AG04449 (cell line): ENCODE measurements at regions not wholly inside any gene's neighbourhood (a gene's known extent, or its start where the extent isn't known, plus 50 kb on each side); places are given as distances from the start of the nearest gene placed in this dataset.

ENCODE experiments used
- CTCF ChIA-PET: fragments of 350-600 bp; formaldehyde crosslinking; extraction: SDS; loops from one replicate; lab custom pipeline; 2021; ENCODE audit warnings: antibody characterized with exemption; lab: Yijun Ruan, JAX
- POLR2A ChIA-PET: fragments of 400-600, 350-600 bp; formaldehyde crosslinking; extraction: SDS; loops from one replicate; lab custom pipeline; 2020; ENCODE audit warnings: antibody characterized with exemption, inconsistent platforms; lab: Yijun Ruan, JAX
- DNase-seq: peaks from one replicate; pipeline ENCODE4 v3.0.0-alpha.2; 2010; ENCODE audit warnings: low read depth, low spot score
- H3K4me3 ChIP-seq: 2 replicates; pipeline ENCODE4 v1.5.1; 2011; ENCODE audit warnings: low read depth, mild to moderate bottlenecking, control low read depth, low read length
- TF ChIP-seq, protein P1 (sequence below): IDR thresholded peaks from one replicate; pipeline ENCODE4 v1.5.1; 2011; ENCODE audit warnings: mild to moderate bottlenecking, moderate library complexity, low read length, control low read depth, inconsistent platforms; ENCODE audit not compliant: insufficient read depth; ENCODE audit errors: missing control alignments

DNA sequence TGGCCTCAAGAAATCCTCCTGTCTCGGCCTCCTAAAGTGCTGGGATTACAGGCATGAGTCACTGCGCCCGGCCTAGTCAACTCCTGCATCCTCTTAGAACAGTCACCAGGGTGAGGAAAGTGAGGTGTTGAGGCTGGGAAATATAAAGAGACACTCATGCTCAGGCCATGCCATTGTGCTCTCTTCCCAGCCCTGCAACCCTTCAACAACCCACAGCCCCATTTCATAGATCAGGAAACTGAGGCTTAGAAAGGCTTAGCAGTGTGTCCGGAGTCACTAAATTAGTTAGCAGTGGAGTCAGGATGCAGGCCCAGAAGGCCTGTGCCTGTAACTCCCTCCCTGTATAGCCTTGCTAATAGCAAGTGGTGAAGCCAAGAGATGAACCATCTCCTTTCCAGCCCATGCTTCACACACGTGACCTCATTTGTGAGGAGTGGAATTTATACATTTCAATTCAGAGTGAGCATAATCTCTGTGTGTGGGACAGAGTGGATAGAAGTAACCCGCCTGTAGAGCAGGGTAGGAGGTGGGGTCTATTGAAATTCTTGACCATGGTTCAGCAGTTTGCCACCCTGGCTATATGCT, 51.7 kb upstream of the USP3 start:
- POLR2A ChIA-PET = no interaction called here
- TF ChIP-seq, protein P1, sequence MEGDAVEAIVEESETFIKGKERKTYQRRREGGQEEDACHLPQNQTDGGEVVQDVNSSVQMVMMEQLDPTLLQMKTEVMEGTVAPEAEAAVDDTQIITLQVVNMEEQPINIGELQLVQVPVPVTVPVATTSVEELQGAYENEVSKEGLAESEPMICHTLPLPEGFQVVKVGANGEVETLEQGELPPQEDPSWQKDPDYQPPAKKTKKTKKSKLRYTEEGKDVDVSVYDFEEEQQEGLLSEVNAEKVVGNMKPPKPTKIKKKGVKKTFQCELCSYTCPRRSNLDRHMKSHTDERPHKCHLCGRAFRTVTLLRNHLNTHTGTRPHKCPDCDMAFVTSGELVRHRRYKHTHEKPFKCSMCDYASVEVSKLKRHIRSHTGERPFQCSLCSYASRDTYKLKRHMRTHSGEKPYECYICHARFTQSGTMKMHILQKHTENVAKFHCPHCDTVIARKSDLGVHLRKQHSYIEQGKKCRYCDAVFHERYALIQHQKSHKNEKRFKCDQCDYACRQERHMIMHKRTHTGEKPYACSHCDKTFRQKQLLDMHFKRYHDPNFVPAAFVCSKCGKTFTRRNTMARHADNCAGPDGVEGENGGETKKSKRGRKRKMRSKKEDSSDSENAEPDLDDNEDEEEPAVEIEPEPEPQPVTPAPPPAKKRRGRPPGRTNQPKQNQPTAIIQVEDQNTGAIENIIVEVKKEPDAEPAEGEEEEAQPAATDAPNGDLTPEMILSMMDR = no peak
- DNase-seq = no peak
- no peak overlapping the region for H3K4me3 ChIP-seq
- CTCF ChIA-PET = interaction anchor here (0.6 to 1.3 kb wide), 3 partner anchors 10 to 15 kb away, joined by 3 to 4 read pairs (median 4); no protein-coding TSS in a partner anchor

DNA sequence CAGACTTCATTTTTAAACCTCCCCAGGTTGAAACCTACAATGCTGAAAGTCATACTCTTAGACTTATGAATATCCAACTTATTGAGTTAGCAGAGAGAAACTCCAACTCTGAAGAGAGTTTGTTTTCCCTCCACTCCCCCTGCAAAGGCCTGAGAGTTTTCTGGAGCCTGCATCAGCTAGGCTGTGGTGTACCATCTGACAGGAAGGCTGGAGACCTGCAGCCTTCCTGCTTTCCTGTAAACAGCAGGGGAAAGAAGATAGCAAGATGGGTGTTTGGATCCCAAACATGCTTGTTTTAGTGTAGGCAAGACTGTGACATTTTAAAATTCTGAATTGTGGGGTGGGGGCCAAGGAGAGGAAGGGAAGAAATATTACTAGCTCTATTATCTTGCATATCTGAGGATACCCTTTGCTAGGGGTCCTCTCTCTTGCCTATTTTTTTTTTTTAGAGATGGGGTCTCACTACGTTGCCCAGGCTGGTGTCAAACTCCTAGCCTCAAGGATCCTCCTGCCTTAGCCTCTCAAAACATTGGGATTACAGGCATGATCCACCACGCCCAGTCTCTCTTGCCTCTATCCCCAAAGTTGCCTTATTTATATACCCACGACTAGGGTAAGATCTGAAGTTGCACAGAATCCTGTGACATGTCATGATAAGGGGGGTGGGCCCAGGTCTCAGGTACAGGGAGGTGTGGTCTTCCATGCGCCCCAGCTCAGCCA, 51.0 kb upstream of the USP3 start:
- POLR2A ChIA-PET = no interaction called here
- DNase-seq = no peak
- TF ChIP-seq, protein P1 = no peak
- H3K4me3 ChIP-seq = no peak overlapping the region
- CTCF ChIA-PET = interaction anchor here (0.6 to 1.5 kb wide), 4 partner anchors 11 to 166 kb away, joined by 3 to 4 read pairs (median 4); no protein-coding TSS in a partner anchor

DNA sequence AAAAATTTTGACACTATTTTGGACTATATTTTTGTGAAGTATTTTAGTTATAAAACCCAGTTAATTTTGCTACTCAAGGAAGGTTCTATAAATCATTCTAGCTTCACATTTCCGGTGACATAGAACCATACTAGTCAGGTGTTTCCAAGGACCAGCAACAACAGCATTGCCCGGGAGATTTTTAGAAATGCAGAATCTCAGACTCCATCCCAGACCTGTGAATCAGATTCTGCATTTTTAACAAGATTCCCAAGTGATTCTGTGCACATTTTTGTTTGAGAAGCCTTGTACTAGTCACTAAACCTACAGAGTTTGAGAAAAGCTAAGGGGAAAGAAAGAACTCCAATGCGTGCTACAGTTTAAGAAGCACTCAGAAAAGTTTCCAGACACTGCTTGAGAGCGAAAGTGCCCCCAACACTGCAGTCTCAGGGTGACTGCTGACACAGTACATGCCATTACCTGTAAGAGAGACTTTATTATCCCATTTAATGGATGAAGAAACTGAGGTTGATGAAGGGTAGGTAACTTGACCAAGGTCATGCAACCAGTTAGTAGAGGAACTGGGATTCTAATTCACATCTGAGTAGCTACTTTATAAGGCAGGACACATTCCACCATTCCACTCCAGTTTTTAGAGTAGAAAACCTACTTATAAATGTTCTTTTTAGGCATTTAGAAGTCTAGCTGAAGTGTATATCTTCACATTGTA, 49.7 kb upstream of the USP3 start:
- ChIA-PET POLR2A (no interaction called here), CTCF (interaction anchor here (1.0 to 1.5 kb wide), 4 partner anchors 8 to 167 kb away, joined by 3 read pairs; no protein-coding TSS in a partner anchor)
- TF ChIP-seq, protein P1 = no peak
- DNase-seq = no peak
- no peak overlapping the region for H3K4me3 ChIP-seq
